ENCODE measurements at regions not wholly inside any gene's neighbourhood (a gene's known extent, or its start where the extent isn't known, plus 50 kb on each side); places are given as distances from the start of the nearest gene placed in this dataset.

- TF ChIP-seq CTCF (IDR thresholded peaks at IDR 0.05) (no peak), POLR2A (IDR thresholded peaks at IDR 0.05) (no peak)
Measured at GRCh38 chr11:79982185-79982584, 541.4 kb upstream of the TENM4 start.
